ENCODE measurements at regions not wholly inside any gene's neighbourhood (a gene's known extent, or its start where the extent isn't known, plus 50 kb on each side); places are given as distances from the start of the nearest gene placed in this dataset.

DNA sequence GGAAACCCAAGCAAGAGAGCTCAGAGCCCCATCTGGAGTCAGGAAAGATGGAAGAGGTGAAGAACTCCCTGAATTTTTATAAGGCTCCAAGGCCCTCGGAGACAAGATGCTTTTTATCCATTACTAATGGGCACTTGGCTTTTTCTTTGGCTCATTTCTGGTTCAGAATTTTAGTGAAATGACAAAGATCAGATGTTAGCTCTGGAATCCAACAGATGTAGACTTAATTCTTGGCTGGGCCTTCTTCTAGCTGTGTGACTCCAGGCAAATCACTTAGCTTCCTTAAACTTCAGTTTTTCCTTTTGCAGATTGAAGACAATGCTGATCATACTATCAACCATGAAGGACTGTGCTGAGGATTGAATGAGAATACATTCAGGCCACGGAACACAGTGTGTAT lies 85.2 kb downstream of the HRH4 start:
- Mint-ChIP-seq H3K4me3 (no peak overlapping the region), H3K9me3 (no peaks in the 10 kb centered on the region), H3K4me1 (no peaks in the 10 kb centered on the region), H3K27ac (no peak overlapping the region), H3K36me3 (no peaks in the 10 kb centered on the region), H3K27me3 (ENCODE audit: low read depth in 2 of 2) (peaks cover 0 to 14% of the 10 kb centered on the region in 2 donors)
- Histone ChIP-seq H3K36me3 (ENCODE audit: control insufficient read depth, insufficient read depth, low read length) (no peaks in the 10 kb centered on the region), H3K27ac (ENCODE audit: low read length) (no peak overlapping the region), H3K4me1 (ENCODE audit: control insufficient read depth, insufficient read depth, low read length) (no peaks in the 10 kb centered on the region), H3K4me3 (ENCODE audit: low read length) (no peak overlapping the region), H3K9me3 (ENCODE audit: control insufficient read depth, insufficient read depth, low read length) (no peaks in the 10 kb centered on the region), H3K27me3 (ENCODE audit: control insufficient read depth, insufficient read depth, low read length) (no peaks in the 10 kb centered on the region)
- ATAC-seq, result no peak
- DNase-seq, result no peak
- 92% methylated on average over 2 of the region's 2 CpGs for WGBS (ENCODE audit: insufficient coverage)
- TF ChIP-seq, protein P1, sequence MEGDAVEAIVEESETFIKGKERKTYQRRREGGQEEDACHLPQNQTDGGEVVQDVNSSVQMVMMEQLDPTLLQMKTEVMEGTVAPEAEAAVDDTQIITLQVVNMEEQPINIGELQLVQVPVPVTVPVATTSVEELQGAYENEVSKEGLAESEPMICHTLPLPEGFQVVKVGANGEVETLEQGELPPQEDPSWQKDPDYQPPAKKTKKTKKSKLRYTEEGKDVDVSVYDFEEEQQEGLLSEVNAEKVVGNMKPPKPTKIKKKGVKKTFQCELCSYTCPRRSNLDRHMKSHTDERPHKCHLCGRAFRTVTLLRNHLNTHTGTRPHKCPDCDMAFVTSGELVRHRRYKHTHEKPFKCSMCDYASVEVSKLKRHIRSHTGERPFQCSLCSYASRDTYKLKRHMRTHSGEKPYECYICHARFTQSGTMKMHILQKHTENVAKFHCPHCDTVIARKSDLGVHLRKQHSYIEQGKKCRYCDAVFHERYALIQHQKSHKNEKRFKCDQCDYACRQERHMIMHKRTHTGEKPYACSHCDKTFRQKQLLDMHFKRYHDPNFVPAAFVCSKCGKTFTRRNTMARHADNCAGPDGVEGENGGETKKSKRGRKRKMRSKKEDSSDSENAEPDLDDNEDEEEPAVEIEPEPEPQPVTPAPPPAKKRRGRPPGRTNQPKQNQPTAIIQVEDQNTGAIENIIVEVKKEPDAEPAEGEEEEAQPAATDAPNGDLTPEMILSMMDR (IDR thresholded peaks at IDR 0.05), result no peak
- intact Hi-C loops (cut with micrococcal nuclease), result no loop called here

DNA sequence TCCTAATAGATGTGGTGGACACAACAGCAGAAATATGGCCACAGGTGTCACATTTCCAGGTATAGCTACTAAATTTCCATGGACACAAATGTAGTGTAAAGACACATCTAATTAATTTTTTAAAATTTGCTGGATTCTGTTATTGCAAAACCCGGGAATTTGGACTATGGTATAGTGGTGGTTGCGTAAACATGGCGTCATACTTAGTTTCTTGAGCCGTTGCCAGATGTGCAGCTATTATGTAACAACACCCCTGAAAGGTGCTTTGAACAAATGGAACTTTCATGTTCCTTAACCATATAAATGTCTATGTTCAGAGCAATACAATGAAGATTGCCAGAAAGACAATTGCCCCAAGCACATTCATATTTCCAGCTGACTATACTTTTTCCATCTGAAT lies 85.9 kb downstream of the HRH4 start:
- Histone ChIP-seq H3K27me3 (ENCODE audit: control insufficient read depth, insufficient read depth, low read length) (no peaks in the 10 kb centered on the region), H3K4me1 (ENCODE audit: control insufficient read depth, insufficient read depth, low read length) (no peaks in the 10 kb centered on the region), H3K27ac (ENCODE audit: low read length) (no peak overlapping the region), H3K9me3 (ENCODE audit: control insufficient read depth, insufficient read depth, low read length) (no peaks in the 10 kb centered on the region), H3K36me3 (ENCODE audit: control insufficient read depth, insufficient read depth, low read length) (no peaks in the 10 kb centered on the region), H3K4me3 (ENCODE audit: low read length) (no peak overlapping the region)
- DNase-seq (no peak), ATAC-seq (no peak)
- Mint-ChIP-seq H3K4me3 (no peak overlapping the region), H3K27me3 (ENCODE audit: low read depth in 2 of 2) (peaks cover 0 to 17% of the 10 kb centered on the region in 2 donors), H3K27ac (no peak overlapping the region), H3K9me3 (no peaks in the 10 kb centered on the region), H3K36me3 (no peaks in the 10 kb centered on the region), H3K4me1 (no peaks in the 10 kb centered on the region)
- WGBS (ENCODE audit: insufficient coverage), result 79% methylated on average over 4 of the region's 4 CpGs
- TF ChIP-seq, protein P1 (IDR thresholded peaks at IDR 0.05), result no peak
- intact Hi-C loops (cut with micrococcal nuclease), result no loop called here

DNA sequence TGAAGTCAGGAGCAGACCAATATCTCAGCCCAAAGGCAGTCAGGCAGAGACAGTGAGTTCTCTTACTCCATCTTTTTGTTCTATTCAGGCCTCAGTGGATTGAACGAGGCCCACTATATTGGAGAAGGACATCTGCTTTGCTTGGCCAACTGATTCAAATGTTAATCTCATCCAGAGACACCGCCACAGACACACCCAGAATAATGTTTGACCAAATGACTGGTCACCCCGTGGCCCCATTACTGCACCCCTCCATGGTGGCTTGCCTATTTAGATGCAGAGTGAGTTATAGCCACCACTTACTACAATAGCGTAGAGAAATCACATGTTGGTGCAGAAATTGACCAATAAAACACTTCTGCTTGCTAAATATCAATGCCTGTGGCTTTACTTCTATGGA lies 88.1 kb downstream of the HRH4 start:
- TF ChIP-seq, protein P1 (IDR thresholded peaks at IDR 0.05), result no peak
- H3K27ac Mint-ChIP-seq, result no peak overlapping the region
- no peak for ATAC-seq
- no peak for DNase-seq
- H3K36me3 Mint-ChIP-seq, result no peaks in the 10 kb centered on the region
- intact Hi-C loops (cut with micrococcal nuclease), result no loop called here
- Histone ChIP-seq H3K9me3 (ENCODE audit: control insufficient read depth, insufficient read depth, low read length) (no peaks in the 10 kb centered on the region), H3K27me3 (ENCODE audit: control insufficient read depth, insufficient read depth, low read length) (no peaks in the 10 kb centered on the region), H3K36me3 (ENCODE audit: control insufficient read depth, insufficient read depth, low read length) (no peaks in the 10 kb centered on the region), H3K27ac (ENCODE audit: low read length) (no peak overlapping the region), H3K4me3 (ENCODE audit: low read length) (no peak overlapping the region), H3K4me1 (ENCODE audit: control insufficient read depth, insufficient read depth, low read length) (no peaks in the 10 kb centered on the region)
- WGBS (ENCODE audit: insufficient coverage), result 87% methylated on average over 4 of the region's 4 CpGs
- no peak overlapping the region for H3K4me3 Mint-ChIP-seq
- H3K9me3 Mint-ChIP-seq, result no peaks in the 10 kb centered on the region
- H3K27me3 Mint-ChIP-seq (ENCODE audit: low read depth in 2 of 2), result peaks cover 2 to 15% of the 10 kb centered on the region in 2 donors
- H3K4me1 Mint-ChIP-seq, result no peaks in the 10 kb centered on the region

DNA sequence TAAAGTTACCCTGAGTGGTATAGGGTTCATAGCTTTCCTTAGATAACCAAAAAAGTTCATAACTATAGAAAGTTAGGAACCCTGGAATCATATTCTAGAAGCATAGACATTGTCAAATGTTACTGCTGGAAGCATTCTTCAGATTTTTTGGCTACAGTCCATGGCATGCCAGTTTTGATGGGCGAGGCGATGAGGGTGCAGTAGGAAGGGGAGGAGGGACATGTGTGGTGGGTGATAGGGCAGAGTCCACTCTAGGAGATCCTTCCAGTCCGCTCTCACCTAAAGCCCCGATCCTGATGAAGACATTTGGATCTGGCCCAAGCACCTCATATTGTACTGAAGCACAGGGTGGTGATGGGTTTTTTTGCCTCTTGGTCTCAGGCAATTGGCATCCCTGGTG lies 91.8 kb downstream of the HRH4 start:
- H3K27ac Mint-ChIP-seq, result no peak overlapping the region
- Histone ChIP-seq H3K36me3 (ENCODE audit: control insufficient read depth, insufficient read depth, low read length) (no peaks in the 10 kb centered on the region), H3K27ac (ENCODE audit: low read length) (no peak overlapping the region), H3K4me3 (ENCODE audit: low read length) (no peak overlapping the region), H3K4me1 (ENCODE audit: control insufficient read depth, insufficient read depth, low read length) (no peaks in the 10 kb centered on the region), H3K27me3 (ENCODE audit: control insufficient read depth, insufficient read depth, low read length) (no peaks in the 10 kb centered on the region), H3K9me3 (ENCODE audit: control insufficient read depth, insufficient read depth, low read length) (no peaks in the 10 kb centered on the region)
- peaks cover 5 to 23% of the 10 kb centered on the region in 2 donors for H3K27me3 Mint-ChIP-seq (ENCODE audit: low read depth in 2 of 2)
- H3K4me1 Mint-ChIP-seq, result no peaks in the 10 kb centered on the region
- 91% methylated on average over 4 of the region's 4 CpGs for WGBS (ENCODE audit: insufficient coverage)
- no peak overlapping the region for H3K4me3 Mint-ChIP-seq
- ATAC-seq (no peak), DNase-seq (no peak)
- intact Hi-C loops (cut with micrococcal nuclease), result no loop called here
- TF ChIP-seq, protein P1 (IDR thresholded peaks at IDR 0.05), result no peak
- no peaks in the 10 kb centered on the region for H3K9me3 Mint-ChIP-seq
- no peaks in the 10 kb centered on the region for H3K36me3 Mint-ChIP-seq
